Cardiac fibroblast (primary cell): ENCODE measurements at regions not wholly inside any gene's neighbourhood (a gene's known extent, or its start where the extent isn't known, plus 50 kb on each side); places are given as distances from the start of the nearest gene placed in this dataset.
A peak's percentile ranks its signal among the peaks of the same experiment; 100 is the strongest.

Experiments
- DNase-seq, 2 donors: peaks; one replicate each; pipeline versions ENCODE4 v3.0.0 to v3.0.0-alpha.2; 2010; ENCODE audit warnings: low read depth in 2 of 2
- H3K4me3 ChIP-seq, 2 donors: replicated peaks in 1 of 2; 1 replicate in 1 of 2; 2 replicates in 1 of 2; pipeline ENCODE4 v1.5.1; 2011; ENCODE audit warnings: low read depth in 2 of 2, low read length in 2 of 2, mild to moderate bottlenecking in 2 of 2, moderate library complexity in 1 of 2
- TF ChIP-seq, protein P1 (sequence below): IDR thresholded peaks from one replicate; pipeline ENCODE4 v1.5.1; 2011; ENCODE audit warnings: low read depth, mild to moderate bottlenecking, low read length, inconsistent platforms

DNA sequence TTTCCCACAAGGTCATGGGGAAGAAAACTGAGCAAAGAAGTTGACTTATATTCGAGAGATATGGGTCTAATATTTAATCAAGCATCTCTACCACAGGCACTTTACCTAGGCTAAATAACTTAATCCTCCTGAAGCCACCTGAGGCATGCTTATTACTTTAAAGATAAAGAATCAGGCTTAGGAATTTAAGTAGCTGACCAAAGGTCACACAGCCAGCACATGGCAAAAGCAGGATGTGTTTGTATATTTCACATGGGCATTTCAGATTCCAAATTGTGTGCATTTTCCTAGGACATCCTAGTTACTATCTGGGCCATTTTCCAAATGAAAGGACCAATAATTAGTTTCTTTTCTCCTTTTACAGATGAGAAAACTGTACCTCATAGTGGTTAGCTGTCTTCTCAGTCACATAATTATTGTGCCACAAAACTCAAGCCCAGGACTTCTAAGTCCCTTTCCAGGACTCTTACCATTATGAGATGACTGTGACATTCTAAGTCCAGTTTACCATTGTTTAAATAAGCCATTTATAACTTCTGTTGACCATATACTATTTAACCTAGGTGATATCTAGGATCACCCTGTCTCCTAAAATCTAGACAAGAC, 112.1 kb upstream of the ZC3H12C start:
- no peak overlapping the region for H3K4me3 ChIP-seq
- DNase-seq: no peak
- TF ChIP-seq, protein P1, sequence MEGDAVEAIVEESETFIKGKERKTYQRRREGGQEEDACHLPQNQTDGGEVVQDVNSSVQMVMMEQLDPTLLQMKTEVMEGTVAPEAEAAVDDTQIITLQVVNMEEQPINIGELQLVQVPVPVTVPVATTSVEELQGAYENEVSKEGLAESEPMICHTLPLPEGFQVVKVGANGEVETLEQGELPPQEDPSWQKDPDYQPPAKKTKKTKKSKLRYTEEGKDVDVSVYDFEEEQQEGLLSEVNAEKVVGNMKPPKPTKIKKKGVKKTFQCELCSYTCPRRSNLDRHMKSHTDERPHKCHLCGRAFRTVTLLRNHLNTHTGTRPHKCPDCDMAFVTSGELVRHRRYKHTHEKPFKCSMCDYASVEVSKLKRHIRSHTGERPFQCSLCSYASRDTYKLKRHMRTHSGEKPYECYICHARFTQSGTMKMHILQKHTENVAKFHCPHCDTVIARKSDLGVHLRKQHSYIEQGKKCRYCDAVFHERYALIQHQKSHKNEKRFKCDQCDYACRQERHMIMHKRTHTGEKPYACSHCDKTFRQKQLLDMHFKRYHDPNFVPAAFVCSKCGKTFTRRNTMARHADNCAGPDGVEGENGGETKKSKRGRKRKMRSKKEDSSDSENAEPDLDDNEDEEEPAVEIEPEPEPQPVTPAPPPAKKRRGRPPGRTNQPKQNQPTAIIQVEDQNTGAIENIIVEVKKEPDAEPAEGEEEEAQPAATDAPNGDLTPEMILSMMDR: no peak

DNA sequence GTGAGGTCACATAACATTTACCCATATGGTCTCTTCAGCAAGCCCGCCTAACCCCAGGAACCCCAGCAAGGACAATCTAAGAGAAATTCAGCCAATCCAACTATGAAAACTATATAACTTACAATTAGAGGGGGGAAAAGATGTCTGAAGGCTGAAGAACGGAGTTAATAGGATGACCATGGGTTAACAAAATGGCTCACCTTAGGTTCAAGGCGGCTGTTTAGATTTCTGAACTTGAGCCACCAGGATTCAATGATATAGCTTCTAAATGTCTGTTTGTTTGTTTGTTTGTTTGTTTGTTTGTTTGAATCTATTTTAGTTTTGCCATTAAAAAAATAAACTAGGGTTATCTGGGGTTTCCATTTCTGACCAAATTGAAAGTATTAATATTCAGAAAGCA, 109.8 kb upstream of the ZC3H12C start:
- TF ChIP-seq, protein P1: no peak
- H3K4me3 ChIP-seq: no peak overlapping the region
- no peak for DNase-seq

DNA sequence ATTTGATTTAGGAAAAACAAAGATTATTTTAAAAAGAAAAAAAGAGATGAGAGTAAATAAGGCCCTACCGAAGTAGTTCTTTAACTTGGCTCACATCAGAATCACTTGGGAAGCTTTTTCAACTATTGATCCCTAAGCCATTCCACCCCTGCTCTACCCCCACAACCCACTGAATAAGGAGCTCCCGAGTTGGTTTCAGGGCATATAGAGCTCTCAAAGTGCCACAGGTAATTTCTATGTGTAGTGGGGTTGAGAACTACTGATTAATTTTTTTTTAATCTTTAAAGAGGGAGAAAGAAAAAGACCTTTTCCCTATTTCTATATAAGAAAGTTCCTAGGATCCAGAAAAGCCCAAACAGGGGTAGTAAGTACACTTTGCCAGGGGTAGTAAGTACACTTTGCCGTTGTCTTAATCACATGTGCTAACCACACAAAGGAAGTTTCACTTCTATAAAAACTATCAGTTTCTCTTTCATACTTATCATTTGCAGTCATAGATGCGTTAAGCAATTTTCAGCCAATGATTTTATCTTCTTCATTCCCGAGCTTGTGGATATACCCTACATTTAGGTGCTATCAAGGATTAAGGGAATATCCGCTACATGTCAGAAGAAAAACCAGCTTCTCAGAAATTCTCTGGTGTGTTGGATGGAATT, 108.4 kb upstream of the ZC3H12C start:
- TF ChIP-seq, protein P1: no peak
- H3K4me3 ChIP-seq: no peak overlapping the region
- peak in 1 of 2 donors; percentile 7 for DNase-seq

DNA sequence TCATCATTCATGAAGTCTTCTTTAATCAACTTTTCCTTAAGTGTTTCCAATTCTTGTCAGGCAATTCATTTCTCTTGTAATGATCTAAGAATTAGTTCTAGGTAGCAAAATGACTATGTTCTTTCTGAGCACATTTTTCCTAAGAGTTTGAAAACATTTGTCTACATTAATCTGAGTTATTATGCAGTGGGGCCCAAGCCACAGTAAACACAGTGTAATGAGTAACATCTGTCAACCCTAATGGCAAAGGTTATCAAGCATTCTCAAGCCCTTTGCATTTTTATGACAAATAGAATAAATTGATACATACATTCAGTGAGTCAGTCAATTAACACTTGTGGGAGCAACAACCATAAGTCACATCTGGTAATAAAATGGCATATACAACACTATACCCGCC, 106.7 kb upstream of the ZC3H12C start:
- no peak overlapping the region for H3K4me3 ChIP-seq
- no peak for DNase-seq
- TF ChIP-seq, protein P1: no peak

DNA sequence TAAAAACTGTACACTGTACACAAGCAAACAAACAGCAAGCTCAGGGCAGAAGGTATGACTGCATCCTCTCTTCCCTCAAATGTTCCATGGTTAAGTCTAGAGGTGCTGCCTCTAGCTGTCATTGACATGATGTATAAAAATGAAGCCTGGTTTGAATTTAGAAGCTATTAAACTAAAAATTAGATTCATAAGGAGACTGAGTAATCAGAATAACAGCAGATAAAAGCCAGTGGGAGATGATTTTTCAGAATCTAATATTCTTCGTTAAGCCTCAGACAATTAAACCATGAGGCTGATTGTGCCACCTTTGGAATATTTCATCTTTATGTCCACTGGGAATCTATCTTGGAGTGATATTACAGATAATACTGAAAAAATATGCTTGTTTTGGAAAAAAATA, 101.4 kb upstream of the ZC3H12C start:
- TF ChIP-seq, protein P1: no peak
- no peak overlapping the region for H3K4me3 ChIP-seq
- no peak for DNase-seq

DNA sequence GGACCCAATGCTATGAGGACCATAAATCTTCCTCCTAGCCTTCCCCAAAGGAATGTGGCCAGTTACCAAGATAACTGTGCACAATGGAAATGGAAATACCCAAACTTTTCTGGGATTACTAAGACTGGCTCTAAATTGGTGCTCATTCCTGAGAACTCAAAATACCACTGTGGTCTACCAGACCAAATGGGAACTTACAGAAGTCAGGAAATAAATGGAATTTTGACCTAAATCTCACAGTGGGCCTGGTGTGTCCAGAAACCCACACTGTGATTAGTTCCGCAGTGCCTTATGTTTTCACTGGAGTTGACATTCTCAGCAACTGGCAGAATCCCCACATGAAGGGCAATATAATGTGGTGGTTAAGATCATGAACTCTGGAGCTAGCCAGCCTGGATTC, 99.4 kb upstream of the ZC3H12C start:
- peak; percentile 7 to 38 for DNase-seq
- TF ChIP-seq, protein P1: no peak
- H3K4me3 ChIP-seq: no peak overlapping the region
